ENCODE measurements at regions not wholly inside any gene's neighbourhood (a gene's known extent, or its start where the extent isn't known, plus 50 kb on each side); places are given as distances from the start of the nearest gene placed in this dataset.

GRCh38 chr3:31218082-31218481 lies 314.6 kb upstream of the STT3B start:
- no peaks in the 10 kb centered on the region for H3K36me3 ChIP-seq
- TF ChIP-seq POLR2A (IDR thresholded peaks at IDR 0.05) (no peak), CTCF (IDR thresholded peaks at IDR 0.05) (no peak)
- no peaks in the 10 kb centered on the region for H3K9me3 ChIP-seq
- H3K27me3 ChIP-seq = no peaks in the 10 kb centered on the region
- H3K4me3 ChIP-seq = no peak overlapping the region
- no peak overlapping the region for H3K27ac ChIP-seq
- H3K4me1 ChIP-seq = no peaks in the 10 kb centered on the region
- no peak for DNase-seq

DNA sequence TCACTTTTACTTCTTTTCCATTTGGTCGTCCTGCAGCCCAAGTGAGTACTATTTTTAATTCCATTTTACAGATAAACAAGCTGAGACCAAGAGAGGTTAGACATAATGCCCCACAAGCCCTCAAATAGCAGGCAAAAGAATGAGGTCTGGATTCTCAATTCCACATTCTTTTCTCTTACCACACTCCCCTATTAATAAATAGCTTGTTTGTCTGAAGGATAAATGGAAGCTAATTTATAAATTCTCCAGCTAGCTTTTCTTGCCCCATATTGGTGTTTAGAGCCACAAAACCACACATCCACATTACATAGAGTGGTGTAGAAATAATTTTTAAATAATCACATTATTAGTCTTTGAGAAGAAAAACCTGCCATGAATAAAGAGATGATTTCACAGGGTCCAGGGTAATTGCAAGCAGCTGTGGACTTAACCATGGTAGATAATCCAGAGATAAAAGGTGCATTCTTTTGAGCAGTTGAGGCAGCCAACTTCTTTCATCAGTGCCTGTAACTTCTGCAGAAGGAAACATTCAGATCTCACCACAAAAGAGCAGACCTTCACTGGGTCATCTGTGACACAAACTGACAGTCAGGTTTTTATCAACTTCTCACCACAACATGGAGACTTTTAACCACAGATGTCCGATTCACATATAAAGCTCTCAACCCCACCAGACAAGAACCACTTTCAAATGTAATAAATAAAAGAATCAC lies 313.4 kb upstream of the STT3B start:
- H3K4me3 ChIP-seq = no peak overlapping the region
- TF ChIP-seq CTCF (IDR thresholded peaks at IDR 0.05) (no peak), POLR2A (IDR thresholded peaks at IDR 0.05) (no peak)

DNA sequence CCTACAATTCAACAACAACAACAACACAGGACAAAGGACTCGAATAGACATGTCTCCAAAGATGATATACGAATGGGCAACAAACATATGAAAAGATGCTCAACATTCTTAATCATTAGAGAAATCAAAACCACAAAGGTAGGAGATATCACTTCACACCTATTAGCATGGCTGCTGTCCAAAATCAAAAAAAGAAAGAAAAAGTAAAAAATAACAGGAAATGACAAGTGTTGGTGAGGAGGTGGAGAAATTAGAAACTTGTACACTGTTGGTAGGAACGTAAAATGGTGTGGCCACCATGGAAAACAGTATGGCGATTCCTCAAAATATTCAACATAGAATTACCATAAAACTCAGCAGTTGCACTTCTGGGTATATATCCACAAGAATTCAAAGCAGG lies 312.3 kb upstream of the STT3B start:
- TF ChIP-seq POLR2A (IDR thresholded peaks at IDR 0.05) (no peak), CTCF (IDR thresholded peaks at IDR 0.05) (no peak)
- no peak for DNase-seq
- no peak overlapping the region for H3K27ac ChIP-seq
- H3K9me3 ChIP-seq = no peaks in the 10 kb centered on the region
- no peaks in the 10 kb centered on the region for H3K36me3 ChIP-seq
- H3K27me3 ChIP-seq = no peaks in the 10 kb centered on the region
- H3K4me1 ChIP-seq = no peaks in the 10 kb centered on the region
- no peak overlapping the region for H3K4me3 ChIP-seq

More for the DNA sequence above, 313.4 kb upstream of the STT3B start:
- H3K36me3 ChIP-seq = no peaks in the 10 kb centered on the region
- DNase-seq = no peak
- no peaks in the 10 kb centered on the region for H3K4me1 ChIP-seq
- H3K9me3 ChIP-seq = no peaks in the 10 kb centered on the region
- H3K27me3 ChIP-seq = no peaks in the 10 kb centered on the region
- no peak overlapping the region for H3K27ac ChIP-seq

DNA sequence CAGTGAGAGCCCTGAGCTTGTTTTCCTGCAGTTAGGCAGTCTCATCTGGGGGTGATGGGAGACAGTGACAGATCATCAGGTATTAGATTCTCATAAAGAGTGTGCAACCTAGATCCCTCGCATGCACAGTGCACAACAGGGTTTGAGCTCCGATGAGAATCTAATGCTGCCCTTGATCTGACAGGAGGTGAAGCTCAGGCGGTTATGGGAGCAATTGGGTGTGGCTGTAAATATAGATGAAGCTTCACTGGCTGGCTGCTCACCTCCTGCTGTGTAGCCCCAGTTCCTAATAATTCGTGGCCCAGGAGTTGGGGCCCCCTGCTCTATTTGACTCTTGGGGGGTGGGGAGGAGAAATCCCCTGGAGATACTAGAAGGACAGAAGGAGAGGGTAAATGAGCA lies 309.4 kb upstream of the STT3B start:
- Histone ChIP-seq H3K4me3 (no peak overlapping the region), H3K27me3 (no peaks in the 10 kb centered on the region), H3K4me1 (peaks cover 0 to 13% (median 0%) of the 10 kb centered on the region in 4 donors), H3K36me3 (no peaks in the 10 kb centered on the region), H3K9me3 (no peaks in the 10 kb centered on the region), H3K27ac (no peak overlapping the region)
- no peak for DNase-seq
- no peak for TF ChIP-seq POLR2A (IDR thresholded peaks at IDR 0.05)
- no peak for TF ChIP-seq CTCF (IDR thresholded peaks at IDR 0.05)

- H3K4me1 ChIP-seq = peaks cover 0 to 13% (median 0%) of the 10 kb centered on the region in 4 donors
Observed at GRCh38 chr3:31224936-31225335, 307.8 kb upstream of the STT3B start.

More at GRCh38 chr3:31224936-31225335, 307.8 kb upstream of the STT3B start:
- no peaks in the 10 kb centered on the region for H3K9me3 ChIP-seq
- no peak overlapping the region for H3K27ac ChIP-seq
- TF ChIP-seq POLR2A (IDR thresholded peaks at IDR 0.05) (no peak), CTCF (IDR thresholded peaks at IDR 0.05) (no peak)
- DNase-seq = no peak
- no peak overlapping the region for H3K4me3 ChIP-seq
- no peaks in the 10 kb centered on the region for H3K36me3 ChIP-seq
- no peaks in the 10 kb centered on the region for H3K27me3 ChIP-seq

Data from Peyer's patch (tissue), 4 donors.